ENCODE measurements at regions not wholly inside any gene's neighbourhood (a gene's known extent, or its start where the extent isn't known, plus 50 kb on each side); places are given as distances from the start of the nearest gene placed in this dataset.

DNA sequence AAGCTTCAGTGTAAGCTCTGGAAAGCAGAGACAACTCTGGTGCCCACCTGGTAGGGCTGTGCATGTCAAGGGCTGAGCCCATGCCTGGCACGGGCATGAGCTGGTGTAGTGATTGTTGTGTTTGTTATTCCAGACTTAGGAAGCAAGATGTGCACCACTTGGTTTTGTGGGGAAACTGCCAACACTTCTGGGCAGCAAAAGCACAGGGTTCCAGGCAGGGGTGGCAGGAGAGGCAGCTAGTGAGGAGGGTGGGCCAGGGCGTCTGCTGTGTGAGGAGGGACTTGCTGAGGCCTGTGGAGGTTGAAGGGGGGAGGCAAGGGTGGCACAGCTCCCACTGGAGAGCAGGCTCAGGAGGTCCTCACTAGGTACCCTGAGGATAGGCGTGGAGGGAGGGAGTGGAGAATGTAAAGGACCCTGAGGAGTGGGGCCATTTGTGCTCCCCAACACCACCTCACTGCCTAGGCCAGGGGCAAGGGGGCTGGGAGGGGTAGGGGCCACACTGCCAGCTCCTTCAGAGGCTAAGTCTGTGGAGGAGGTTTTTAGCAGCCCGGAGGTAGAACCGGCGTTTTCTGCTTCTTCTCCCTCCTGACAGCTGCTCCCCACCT, 104.0 kb upstream of the POU3F3 start:
- no peak for TF ChIP-seq FOXA1 (IDR thresholded peaks at IDR 0.05)
- no peak for TF ChIP-seq SP1 (IDR thresholded peaks at IDR 0.05)
- no peak for TF ChIP-seq BHLHE40 (IDR thresholded peaks at IDR 0.05; ENCODE audit: borderline replicate concordance)
- TF ChIP-seq NFRKB (IDR thresholded peaks at IDR 0.05) = no peak
- no peak for TF ChIP-seq LEF1 (IDR thresholded peaks at IDR 0.05; ENCODE audit: borderline replicate concordance)
- TF ChIP-seq ZNF384 (IDR thresholded peaks at IDR 0.05) = no peak
- no peak for TF ChIP-seq FOXM1 (IDR thresholded peaks at IDR 0.05; ENCODE audit: borderline replicate concordance)
- TF ChIP-seq HDGF (IDR thresholded peaks at IDR 0.05; ENCODE audit: borderline replicate concordance) = no peak
- TF ChIP-seq, protein P1, sequence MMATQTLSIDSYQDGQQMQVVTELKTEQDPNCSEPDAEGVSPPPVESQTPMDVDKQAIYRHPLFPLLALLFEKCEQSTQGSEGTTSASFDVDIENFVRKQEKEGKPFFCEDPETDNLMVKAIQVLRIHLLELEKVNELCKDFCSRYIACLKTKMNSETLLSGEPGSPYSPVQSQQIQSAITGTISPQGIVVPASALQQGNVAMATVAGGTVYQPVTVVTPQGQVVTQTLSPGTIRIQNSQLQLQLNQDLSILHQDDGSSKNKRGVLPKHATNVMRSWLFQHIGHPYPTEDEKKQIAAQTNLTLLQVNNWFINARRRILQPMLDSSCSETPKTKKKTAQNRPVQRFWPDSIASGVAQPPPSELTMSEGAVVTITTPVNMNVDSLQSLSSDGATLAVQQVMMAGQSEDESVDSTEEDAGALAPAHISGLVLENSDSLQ (IDR thresholded peaks at IDR 0.05) = no peak
- TF ChIP-seq ARNT (IDR thresholded peaks at IDR 0.05) = no peak
- no peak for TF ChIP-seq FOXK2 (IDR thresholded peaks at IDR 0.05)
